Activated CD8-positive, alpha-beta T cell treated with anti-CD3 and anti-CD28 coated beads for 36 hours (primary cell): ENCODE measurements at regions not wholly inside any gene's neighbourhood (a gene's known extent, or its start where the extent isn't known, plus 50 kb on each side); places are given as distances from the start of the nearest gene placed in this dataset.
A peak's percentile ranks its signal among the peaks of the same experiment; 100 is the strongest.
"Not testable (repeated sequence)": the region's sequence is repeated elsewhere in the genome, so short reads cannot be mapped to it uniquely, and the experiment has no call there.

Experiments used
- ATAC-seq: fragments of 200-7000 bp; cut with Tn5 transposase; one replicate; pipeline ENCODE4 v1.10.0; 2021; ENCODE audit warnings: mild to moderate bottlenecking, moderate library complexity
- CTCF ChIA-PET: fragments of 350-600 bp; sonication (Branson Sonifier 250); formaldehyde crosslinking; loops from one replicate; lab custom pipeline; 2021; ENCODE audit warnings: antibody characterized with exemption; lab: Charles Lee
- POLR2A ChIA-PET: fragments of 350-600 bp; sonication (Branson Sonifier 250); formaldehyde crosslinking; loops from one replicate; lab custom pipeline; 2021; ENCODE audit warnings: antibody characterized with exemption; lab: Charles Lee
- DNase-seq: peaks from one replicate; pipeline ENCODE4 v3.0.0-alpha.2; 2020
- H3K27ac Mint-ChIP-seq: one replicate; pipeline ENCODE4 v1.8.0; 2021; ENCODE audit warnings: mild to moderate bottlenecking, mixed read lengths
- H3K27me3 Mint-ChIP-seq: one replicate; pipeline ENCODE4 v1.8.0; 2021; ENCODE audit warnings: mixed read lengths
- H3K36me3 Mint-ChIP-seq: one replicate; pipeline ENCODE4 v1.8.0; 2021; ENCODE audit warnings: low read depth, mixed read lengths
- H3K4me1 Mint-ChIP-seq: one replicate; pipeline ENCODE4 v1.8.0; 2021; ENCODE audit warnings: low read depth, mixed read lengths
- H3K4me3 Mint-ChIP-seq: one replicate; pipeline ENCODE4 v1.8.0; 2021; ENCODE audit warnings: mild to moderate bottlenecking, moderate library complexity, mixed read lengths
- H3K9me3 Mint-ChIP-seq: one replicate; pipeline ENCODE4 v1.8.0; 2021; ENCODE audit warnings: mixed read lengths
- intact Hi-C: fragments of 100-400 bp; cut with micrococcal nuclease; formaldehyde crosslinking; loops from one replicate; pipeline ENCODE4 v1.10.0; 2022
- TF ChIP-seq, protein P1 (sequence below): fragments of 200-600 bp; IDR thresholded peaks from one replicate; pipeline ENCODE4 v1.8.0; 2022; ENCODE audit warnings: antibody characterized with exemption, mild to moderate bottlenecking

- H3K4me1 Mint-ChIP-seq: peaks cover 21% of the 10 kb centered on the region
- intact Hi-C loops: no loop called here
- H3K36me3 Mint-ChIP-seq: peaks cover 2% of the 10 kb centered on the region
- H3K4me3 Mint-ChIP-seq: no peak overlapping the region
- no peak overlapping the region for H3K27ac Mint-ChIP-seq
- CTCF ChIA-PET: interaction anchor here (1.2 kb wide), 1 partner anchor 10 kb away, joined by 4 read pairs; no protein-coding TSS in a partner anchor
- no peak for ATAC-seq
- DNase-seq: no peak
- no peaks in the 10 kb centered on the region for H3K27me3 Mint-ChIP-seq
- H3K9me3 Mint-ChIP-seq: peaks cover 4% of the 10 kb centered on the region
- TF ChIP-seq, protein P1, sequence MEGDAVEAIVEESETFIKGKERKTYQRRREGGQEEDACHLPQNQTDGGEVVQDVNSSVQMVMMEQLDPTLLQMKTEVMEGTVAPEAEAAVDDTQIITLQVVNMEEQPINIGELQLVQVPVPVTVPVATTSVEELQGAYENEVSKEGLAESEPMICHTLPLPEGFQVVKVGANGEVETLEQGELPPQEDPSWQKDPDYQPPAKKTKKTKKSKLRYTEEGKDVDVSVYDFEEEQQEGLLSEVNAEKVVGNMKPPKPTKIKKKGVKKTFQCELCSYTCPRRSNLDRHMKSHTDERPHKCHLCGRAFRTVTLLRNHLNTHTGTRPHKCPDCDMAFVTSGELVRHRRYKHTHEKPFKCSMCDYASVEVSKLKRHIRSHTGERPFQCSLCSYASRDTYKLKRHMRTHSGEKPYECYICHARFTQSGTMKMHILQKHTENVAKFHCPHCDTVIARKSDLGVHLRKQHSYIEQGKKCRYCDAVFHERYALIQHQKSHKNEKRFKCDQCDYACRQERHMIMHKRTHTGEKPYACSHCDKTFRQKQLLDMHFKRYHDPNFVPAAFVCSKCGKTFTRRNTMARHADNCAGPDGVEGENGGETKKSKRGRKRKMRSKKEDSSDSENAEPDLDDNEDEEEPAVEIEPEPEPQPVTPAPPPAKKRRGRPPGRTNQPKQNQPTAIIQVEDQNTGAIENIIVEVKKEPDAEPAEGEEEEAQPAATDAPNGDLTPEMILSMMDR: no peak
- POLR2A ChIA-PET: no interaction called here
These were observed 367.3 kb upstream of the CASK start for GRCh38 chrX:42290608-42291007.

DNA sequence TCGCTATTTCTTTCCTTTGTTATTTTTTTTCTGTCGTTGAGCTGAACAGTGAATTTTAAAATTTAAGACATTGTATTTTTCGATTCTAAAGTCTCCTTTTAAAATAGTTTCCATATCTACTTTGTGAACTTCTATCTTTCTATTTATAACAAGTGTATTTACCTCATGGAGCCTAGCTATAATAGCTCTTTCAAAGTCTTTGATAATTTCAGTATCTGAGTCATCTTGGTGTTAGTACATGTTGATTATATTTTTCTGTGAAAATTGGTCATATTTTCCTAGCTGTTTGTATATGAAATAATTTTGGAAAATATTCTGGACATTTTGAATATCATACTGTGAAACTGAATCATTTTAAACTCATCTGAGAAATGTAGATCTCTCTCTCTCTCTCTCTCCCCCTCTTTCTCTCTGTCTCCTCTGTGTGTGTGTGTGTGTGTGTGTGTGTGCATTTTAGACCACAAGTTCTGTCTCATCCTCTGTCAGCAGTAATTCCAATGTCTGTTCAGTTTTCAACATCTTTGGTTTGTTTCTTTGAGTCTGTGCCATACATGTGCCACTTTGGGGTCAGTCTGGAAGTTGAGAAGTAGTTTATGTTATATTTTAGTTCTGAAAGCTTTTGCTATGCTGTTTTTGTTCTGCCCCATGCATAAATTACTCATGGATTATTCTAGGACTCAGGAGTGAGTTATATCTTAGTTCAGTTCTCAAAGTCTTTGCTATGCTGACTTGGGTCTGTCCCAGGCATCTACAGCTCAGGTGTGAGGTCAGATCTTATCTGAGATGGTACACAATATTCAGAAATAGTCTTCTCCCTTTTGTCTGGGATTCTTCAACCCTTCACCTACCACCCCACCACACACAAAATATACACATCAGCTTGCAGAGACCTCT, 366.4 kb upstream of the CASK start:
- Mint-ChIP-seq H3K4me3 (no peak overlapping the region), H3K27me3 (no peaks in the 10 kb centered on the region), H3K4me1 (peaks cover 21% of the 10 kb centered on the region), H3K9me3 (peaks cover 4% of the 10 kb centered on the region), H3K36me3 (peaks cover 2% of the 10 kb centered on the region), H3K27ac (peak overlapping the region; percentile 70)
- TF ChIP-seq, protein P1: no peak
- CTCF ChIA-PET: interaction anchor here (0.7 kb wide), 1 partner anchor 320 kb away, joined by 3 read pairs; no protein-coding TSS in a partner anchor
- intact Hi-C loops: no loop called here
- DNase-seq (peak; percentile 5), ATAC-seq (peak; percentile 45)
- POLR2A ChIA-PET: no interaction called here

- intact Hi-C loops, H3K27ac Mint-ChIP-seq, DNase-seq, H3K36me3 Mint-ChIP-seq, H3K4me3 Mint-ChIP-seq, POLR2A ChIA-PET, ATAC-seq, H3K9me3 Mint-ChIP-seq, CTCF ChIA-PET, H3K27me3 Mint-ChIP-seq: not testable (repeated sequence)
- H3K4me1 Mint-ChIP-seq: peaks cover 18% of the 10 kb centered on the region
These were observed 362.3 kb upstream of the CASK start for GRCh38 chrX:42285681-42286080.

- intact Hi-C loops: no loop called here
- no peak overlapping the region for H3K4me3 Mint-ChIP-seq
- ChIA-PET POLR2A (no interaction called here), CTCF (no interaction called here)
- H3K27me3 Mint-ChIP-seq: no peaks in the 10 kb centered on the region
- no peaks in the 10 kb centered on the region for H3K36me3 Mint-ChIP-seq
- no peaks in the 10 kb centered on the region for H3K9me3 Mint-ChIP-seq
- no peak overlapping the region for H3K27ac Mint-ChIP-seq
- TF ChIP-seq, protein P1: no peak
- ATAC-seq (no peak), DNase-seq (no peak)
- H3K4me1 Mint-ChIP-seq: no peaks in the 10 kb centered on the region
These were observed 353.8 kb upstream of the CASK start for GRCh38 chrX:42276982-42277690.

- ATAC-seq (no peak), DNase-seq (no peak)
- ChIA-PET POLR2A (no interaction called here), CTCF (no interaction called here)
- intact Hi-C loops: no loop called here
- H3K4me3 Mint-ChIP-seq: no peak overlapping the region
- TF ChIP-seq, protein P1: no peak
- H3K9me3 Mint-ChIP-seq: no peaks in the 10 kb centered on the region
- H3K36me3 Mint-ChIP-seq: no peaks in the 10 kb centered on the region
- no peak overlapping the region for H3K27ac Mint-ChIP-seq
- H3K4me1 Mint-ChIP-seq: no peaks in the 10 kb centered on the region
- no peaks in the 10 kb centered on the region for H3K27me3 Mint-ChIP-seq
These were observed 350.8 kb upstream of the CASK start for GRCh38 chrX:42274151-42274550.
